ENCODE measurements at regions not wholly inside any gene's neighbourhood (a gene's known extent, or its start where the extent isn't known, plus 50 kb on each side); places are given as distances from the start of the nearest gene placed in this dataset.

DNA sequence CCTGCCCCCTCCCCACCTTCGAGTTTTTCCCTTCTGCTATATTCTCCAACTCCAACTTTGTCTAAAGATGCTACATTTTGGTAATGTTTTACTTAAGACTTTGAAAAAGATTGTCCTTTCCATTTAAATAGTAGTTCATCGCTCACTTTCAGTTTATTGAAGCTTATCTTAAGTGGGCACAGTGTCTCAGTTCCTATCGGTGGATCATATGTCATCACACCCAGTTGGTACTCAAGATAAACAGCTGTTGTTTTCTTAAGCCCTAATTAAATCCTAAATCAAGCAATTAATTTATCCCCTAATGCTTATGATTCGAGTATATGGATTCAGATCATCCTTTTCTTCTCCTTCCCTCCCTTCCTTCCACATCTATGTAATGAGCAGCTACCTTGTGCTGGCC, 210.7 kb downstream of the TLE3 start:
- no peak for DNase-seq (ENCODE audit: low spot score)

GRCh38 chr15:69887553-69887952, 210.2 kb downstream of the TLE3 start:
- no peak for DNase-seq (ENCODE audit: low spot score)

GRCh38 chr15:69888406-69888805, 209.3 kb downstream of the TLE3 start:
- DNase-seq (ENCODE audit: low spot score), result no peak

DNA sequence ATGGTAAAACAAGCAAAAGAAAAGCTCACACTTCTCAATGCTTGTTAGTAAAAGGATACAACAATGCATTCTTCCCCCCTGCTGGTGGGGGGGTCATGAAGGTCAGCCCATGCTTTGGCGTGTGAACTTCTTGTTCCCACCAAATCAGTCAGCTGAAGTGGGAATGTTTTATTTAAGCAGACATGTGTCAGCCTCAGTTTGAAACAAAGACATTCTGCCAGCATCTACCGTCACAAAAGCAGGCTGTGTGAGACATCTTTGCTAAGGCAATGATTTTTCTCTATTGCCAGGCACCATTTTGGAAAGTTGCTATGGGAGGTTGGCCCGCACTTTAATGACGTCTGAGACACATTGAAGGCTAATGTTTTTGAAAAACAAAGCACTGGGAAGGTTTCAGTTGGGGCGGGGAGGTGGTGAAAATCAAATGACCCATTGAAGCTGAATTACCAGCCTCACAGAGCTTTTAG, 206.6 kb downstream of the TLE3 start:
- no peak for DNase-seq (ENCODE audit: low spot score)

DNA sequence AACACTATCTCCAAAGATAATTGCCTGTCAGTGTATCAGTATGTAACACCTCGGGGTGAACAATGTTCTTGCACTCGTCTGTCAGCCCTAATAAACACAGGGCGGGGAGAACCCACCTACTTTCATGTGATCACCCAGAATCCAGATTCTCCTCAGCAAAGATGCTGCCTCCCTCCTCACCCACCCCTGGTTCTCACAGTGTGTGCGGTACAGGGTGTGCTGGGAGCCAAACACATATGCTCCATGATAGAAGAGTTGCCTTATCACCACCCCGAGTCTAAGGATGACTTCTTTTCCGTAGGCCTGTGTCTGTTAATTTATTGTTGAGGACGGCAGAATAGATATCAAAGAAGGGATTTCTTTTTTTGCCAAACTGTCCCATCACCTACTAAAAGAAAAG, 206.1 kb downstream of the TLE3 start:
- DNase-seq (ENCODE audit: low spot score), result no peak

DNA sequence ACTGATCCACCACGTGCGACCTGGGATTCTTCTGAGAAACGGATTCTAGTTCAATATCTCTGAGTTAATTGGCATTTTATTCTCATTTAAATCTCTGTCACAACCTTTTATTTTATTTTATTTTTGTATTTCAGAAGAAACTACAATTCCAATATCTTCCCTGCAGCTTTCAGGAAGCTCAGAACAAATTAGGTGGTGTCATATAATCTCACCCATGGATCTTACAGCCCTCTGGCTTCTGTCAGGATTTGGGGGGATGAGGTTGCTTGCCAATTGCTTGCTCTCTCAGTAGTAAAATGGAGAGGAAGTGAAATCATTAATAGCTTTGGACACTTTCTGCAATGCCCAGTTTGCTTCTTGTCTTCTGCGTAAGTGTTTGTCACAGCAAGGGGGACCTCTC, 205.4 kb downstream of the TLE3 start:
- no peak for DNase-seq (ENCODE audit: low spot score)

DNA sequence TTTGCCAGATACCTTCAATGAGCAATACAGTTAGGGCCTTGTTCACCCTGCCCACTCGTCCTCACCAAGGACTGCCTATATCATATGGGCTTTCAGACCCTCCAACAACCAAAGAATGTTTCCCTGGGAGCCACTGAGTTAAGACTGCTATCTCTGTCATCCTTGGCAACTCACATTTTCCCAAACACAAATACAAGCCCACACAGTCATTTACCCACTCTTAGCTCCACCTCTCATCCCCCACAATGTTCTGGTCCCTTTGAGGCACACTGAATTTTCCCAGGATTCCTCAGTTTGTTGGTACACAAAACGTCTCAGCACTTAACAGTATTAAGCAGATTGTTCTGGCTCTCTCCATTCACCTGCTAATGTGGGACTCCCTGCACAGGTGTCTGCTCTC, 204.6 kb downstream of the TLE3 start:
- DNase-seq (ENCODE audit: low spot score), result no peak

GRCh38 chr15:69893863-69894262, 203.9 kb downstream of the TLE3 start:
- DNase-seq (ENCODE audit: low spot score), result peak; percentile 71

DNA sequence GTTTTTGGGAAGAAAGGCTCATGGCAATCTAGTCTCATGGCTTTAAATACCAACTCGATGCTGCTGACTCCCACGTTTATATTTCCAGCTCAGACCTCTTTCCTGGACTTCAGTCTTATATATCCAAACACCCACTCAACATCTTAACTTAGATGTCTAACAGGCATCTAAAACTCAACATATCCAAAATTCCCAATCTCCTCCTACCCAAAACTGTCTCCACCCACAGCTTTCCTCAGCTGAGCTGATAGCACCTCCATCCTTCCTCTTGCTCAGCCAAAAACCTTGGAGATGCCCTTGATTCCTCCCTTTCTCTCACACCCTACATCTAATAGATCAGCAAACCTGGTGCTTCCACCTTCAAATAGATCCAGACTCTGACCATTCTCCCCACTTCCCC, 202.5 kb downstream of the TLE3 start:
- no peak for DNase-seq (ENCODE audit: low spot score)

GRCh38 chr15:69896606-69897005, 201.1 kb downstream of the TLE3 start:
- DNase-seq (ENCODE audit: low spot score), result peak; percentile 70

- no peak for DNase-seq (ENCODE audit: low spot score)
These were observed 200.7 kb downstream of the TLE3 start for GRCh38 chr15:69897061-69897460.

GRCh38 chr15:69897471-69898237, 200.1 kb downstream of the TLE3 start:
- DNase-seq (ENCODE audit: low spot score), result no peak

DNA sequence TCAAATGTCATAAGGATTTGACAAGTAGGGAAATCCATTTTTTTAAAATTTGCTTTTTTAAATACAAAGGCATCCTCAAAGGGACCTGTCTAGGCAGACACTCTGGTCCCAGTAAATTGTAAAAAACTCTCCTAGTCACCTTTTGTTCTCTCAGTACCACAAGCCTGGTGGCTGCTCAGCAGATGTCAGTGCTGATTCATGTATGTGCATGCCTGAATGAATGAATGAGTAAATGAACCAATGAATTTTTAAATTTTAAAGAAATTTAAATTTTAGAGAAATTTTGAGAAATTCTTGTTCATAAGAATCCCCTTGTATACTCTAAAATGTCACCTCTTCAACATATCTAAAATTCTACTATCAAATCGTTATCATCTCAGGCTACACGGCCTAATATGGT, 199.5 kb downstream of the TLE3 start:
- no peak for DNase-seq (ENCODE audit: low spot score)

DNA sequence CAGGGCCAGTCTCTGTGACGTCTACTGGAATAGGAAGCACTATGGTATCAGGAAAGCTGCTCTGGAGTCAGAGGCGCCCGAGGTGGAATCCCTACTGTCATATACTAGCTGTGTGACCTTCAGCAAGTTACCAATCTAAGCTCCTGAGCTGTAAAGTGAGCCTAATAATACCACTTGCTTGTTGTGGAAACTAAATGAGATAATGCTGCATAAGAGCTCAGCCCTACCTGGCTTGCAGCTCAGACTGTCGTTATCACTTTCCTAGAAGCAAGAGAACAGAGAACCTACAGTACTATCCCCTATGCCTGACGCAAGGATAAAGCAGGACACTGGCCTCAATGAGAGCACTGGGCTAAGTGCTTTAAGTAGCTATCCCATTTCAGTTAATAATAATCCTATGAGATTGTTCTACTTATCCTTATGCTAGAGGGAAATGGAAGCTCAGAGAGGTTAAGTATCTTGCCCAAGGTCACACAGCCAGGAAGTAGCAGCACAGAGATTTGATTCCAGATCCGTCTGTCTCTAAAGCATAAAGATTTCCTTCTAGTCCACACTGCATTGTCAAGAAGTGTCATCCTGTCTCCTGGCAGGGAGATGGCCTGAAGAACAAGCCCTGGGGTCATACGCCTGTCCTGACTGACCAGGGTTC, 195.2 kb downstream of the TLE3 start:
- DNase-seq (ENCODE audit: low spot score), result no peak

- DNase-seq (ENCODE audit: low spot score), result peak; percentile 66
These were observed 193.9 kb downstream of the TLE3 start for GRCh38 chr15:69903470-69904469.

DNA sequence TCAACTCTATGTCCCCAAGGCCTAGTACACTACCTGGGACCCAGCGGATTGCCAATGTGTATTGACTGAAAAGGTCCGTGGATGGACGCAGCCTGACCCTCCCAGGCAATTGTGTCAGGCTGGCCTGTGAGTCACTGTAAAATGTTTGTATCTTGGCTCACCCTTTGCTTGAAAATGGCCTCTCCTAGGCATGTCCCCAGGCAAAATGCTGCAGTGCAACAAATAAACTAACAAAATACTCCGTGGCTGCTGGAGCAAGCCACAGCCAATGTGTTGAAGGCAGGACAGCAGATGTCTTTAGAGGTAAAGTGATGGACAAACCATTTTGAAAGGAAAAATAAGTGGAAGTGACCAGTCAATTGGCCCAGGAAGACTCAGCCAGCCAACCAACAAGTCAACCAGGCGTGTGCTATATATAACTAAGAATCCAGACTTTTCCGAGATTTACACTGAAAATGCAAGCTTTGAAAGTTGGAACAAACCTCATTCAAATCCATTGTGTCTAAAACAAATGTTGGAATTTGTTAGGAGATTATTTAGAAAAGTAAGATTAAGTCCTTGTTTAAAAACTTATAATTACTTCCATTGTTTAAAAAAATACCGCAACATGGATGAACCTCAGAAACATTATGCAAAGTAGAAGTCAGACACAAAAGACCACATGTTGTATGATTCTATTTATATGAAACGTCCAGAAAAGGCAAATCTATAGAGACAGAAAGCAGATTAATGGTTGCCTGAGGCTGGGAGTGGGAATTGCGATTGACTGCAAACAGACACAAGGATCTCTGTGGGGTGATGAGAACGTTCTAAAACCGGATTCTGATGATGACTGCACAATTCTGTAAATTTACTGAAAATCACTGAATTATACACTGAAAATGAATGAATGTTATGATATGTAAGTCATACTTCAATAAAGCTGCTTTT, 191.2 kb downstream of the TLE3 start:
- DNase-seq (ENCODE audit: low spot score), result no peak

DNA sequence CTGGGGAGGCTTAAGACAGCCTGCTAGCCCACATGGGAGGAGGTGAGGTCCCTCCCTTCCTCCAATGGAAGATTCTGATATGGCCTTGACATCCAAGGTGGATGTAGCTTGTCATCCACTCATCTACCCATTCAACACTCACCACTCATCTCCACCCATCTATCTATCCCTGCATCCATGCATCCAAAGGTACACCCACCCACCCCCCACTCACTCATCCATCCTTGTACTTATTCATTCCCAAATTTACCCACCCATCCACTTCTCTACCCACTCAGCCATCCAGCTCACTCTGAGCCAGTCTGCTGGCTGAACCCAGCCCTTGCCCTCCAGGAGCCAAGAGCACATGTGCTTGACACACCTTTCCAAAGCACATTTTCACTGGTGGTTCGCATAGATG, 189.7 kb downstream of the TLE3 start:
- DNase-seq (ENCODE audit: low spot score), result no peak

GRCh38 chr15:69908590-69909420, 188.9 kb downstream of the TLE3 start:
- DNase-seq (ENCODE audit: low spot score), result no peak

- DNase-seq (ENCODE audit: low spot score), result no peak
These were observed 187.8 kb downstream of the TLE3 start for GRCh38 chr15:69909719-69910444.

All from umbilical cord (tissue), 1 donor.